ENCODE measurements at regions not wholly inside any gene's neighbourhood (a gene's known extent, or its start where the extent isn't known, plus 50 kb on each side); places are given as distances from the start of the nearest gene placed in this dataset.
"Not testable (repeated sequence)": the region's sequence is repeated elsewhere in the genome, so short reads cannot be mapped to it uniquely, and the experiment has no call there.

DNA sequence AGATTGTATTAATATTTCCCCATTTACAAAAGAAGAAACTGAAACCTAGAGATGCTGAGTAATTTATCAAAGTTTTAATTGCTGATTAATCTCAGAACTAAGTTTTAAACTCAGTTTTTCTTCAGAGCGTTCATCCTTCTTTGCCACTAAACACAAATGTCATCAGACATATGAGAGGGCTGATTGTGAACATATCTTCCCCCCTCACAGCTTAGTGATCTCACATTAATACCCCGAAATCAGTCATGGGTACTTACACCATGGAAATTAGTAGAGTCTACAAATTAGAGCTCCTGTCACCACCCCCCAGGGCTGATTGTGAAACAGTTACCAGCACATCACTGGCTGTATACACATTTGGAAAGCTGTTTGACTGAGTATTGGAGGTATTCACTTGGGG lies 189.3 kb upstream of the SGO1 start:
- ATAC-seq (no peak), DNase-seq (ENCODE audit: low read depth, low spot score) (no peak)
- H3K9me3 ChIP-seq (ENCODE audit: control insufficient read depth, insufficient read depth, low read depth, low read length) = no peaks in the 10 kb centered on the region
- no TSS peak for BruUV-seq (replicated peaks)
- intact Hi-C loops (cut with micrococcal nuclease; ENCODE audit: unreplicated experiment) = no loop called here
- TF ChIP-seq, protein P1, sequence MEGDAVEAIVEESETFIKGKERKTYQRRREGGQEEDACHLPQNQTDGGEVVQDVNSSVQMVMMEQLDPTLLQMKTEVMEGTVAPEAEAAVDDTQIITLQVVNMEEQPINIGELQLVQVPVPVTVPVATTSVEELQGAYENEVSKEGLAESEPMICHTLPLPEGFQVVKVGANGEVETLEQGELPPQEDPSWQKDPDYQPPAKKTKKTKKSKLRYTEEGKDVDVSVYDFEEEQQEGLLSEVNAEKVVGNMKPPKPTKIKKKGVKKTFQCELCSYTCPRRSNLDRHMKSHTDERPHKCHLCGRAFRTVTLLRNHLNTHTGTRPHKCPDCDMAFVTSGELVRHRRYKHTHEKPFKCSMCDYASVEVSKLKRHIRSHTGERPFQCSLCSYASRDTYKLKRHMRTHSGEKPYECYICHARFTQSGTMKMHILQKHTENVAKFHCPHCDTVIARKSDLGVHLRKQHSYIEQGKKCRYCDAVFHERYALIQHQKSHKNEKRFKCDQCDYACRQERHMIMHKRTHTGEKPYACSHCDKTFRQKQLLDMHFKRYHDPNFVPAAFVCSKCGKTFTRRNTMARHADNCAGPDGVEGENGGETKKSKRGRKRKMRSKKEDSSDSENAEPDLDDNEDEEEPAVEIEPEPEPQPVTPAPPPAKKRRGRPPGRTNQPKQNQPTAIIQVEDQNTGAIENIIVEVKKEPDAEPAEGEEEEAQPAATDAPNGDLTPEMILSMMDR (IDR thresholded peaks at IDR 0.05) = no peak
- no peak for TF ChIP-seq POLR2AphosphoS5 (IDR thresholded peaks at IDR 0.05; ENCODE audit: low read depth, low read length)
- no peak for TF ChIP-seq SIN3A (IDR thresholded peaks at IDR 0.05; ENCODE audit: borderline replicate concordance, insufficient read depth, low read depth, low read length)
- TF ChIP-seq, protein P2, sequence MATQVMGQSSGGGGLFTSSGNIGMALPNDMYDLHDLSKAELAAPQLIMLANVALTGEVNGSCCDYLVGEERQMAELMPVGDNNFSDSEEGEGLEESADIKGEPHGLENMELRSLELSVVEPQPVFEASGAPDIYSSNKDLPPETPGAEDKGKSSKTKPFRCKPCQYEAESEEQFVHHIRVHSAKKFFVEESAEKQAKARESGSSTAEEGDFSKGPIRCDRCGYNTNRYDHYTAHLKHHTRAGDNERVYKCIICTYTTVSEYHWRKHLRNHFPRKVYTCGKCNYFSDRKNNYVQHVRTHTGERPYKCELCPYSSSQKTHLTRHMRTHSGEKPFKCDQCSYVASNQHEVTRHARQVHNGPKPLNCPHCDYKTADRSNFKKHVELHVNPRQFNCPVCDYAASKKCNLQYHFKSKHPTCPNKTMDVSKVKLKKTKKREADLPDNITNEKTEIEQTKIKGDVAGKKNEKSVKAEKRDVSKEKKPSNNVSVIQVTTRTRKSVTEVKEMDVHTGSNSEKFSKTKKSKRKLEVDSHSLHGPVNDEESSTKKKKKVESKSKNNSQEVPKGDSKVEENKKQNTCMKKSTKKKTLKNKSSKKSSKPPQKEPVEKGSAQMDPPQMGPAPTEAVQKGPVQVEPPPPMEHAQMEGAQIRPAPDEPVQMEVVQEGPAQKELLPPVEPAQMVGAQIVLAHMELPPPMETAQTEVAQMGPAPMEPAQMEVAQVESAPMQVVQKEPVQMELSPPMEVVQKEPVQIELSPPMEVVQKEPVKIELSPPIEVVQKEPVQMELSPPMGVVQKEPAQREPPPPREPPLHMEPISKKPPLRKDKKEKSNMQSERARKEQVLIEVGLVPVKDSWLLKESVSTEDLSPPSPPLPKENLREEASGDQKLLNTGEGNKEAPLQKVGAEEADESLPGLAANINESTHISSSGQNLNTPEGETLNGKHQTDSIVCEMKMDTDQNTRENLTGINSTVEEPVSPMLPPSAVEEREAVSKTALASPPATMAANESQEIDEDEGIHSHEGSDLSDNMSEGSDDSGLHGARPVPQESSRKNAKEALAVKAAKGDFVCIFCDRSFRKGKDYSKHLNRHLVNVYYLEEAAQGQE (IDR thresholded peaks at IDR 0.05; ENCODE audit: insufficient read depth in 1 of 2, low read depth in 2 of 2, low read length in 1 of 2) = no peak
- TF ChIP-seq TCF7L2 (IDR thresholded peaks at IDR 0.05; ENCODE audit: low read depth, low read length) = no peak
- H3K36me3 ChIP-seq (ENCODE audit: control insufficient read depth, insufficient read depth, low read length) = no peaks in the 10 kb centered on the region
- H3K27me3 ChIP-seq (ENCODE audit: control insufficient read depth, insufficient read depth, low read length) = no peaks in the 10 kb centered on the region
- in situ Hi-C loops (cut with HindIII; ENCODE audit: low pct_unique_long_range_greater_than_20kb, low sequenced_read_pairs) = no loop called here
- POLR2A ChIA-PET = no interaction called here
- no peaks in the 10 kb centered on the region for H3K4me1 ChIP-seq (ENCODE audit: control insufficient read depth, insufficient read depth, low read length)
- H3K27ac ChIP-seq (ENCODE audit: low read length) = no peak overlapping the region
- CTCF ChIA-PET = no interaction called here
- no peak overlapping the region for H3K4me3 ChIP-seq (ENCODE audit: low read depth in 2 of 2, low read length in 2 of 2)

DNA sequence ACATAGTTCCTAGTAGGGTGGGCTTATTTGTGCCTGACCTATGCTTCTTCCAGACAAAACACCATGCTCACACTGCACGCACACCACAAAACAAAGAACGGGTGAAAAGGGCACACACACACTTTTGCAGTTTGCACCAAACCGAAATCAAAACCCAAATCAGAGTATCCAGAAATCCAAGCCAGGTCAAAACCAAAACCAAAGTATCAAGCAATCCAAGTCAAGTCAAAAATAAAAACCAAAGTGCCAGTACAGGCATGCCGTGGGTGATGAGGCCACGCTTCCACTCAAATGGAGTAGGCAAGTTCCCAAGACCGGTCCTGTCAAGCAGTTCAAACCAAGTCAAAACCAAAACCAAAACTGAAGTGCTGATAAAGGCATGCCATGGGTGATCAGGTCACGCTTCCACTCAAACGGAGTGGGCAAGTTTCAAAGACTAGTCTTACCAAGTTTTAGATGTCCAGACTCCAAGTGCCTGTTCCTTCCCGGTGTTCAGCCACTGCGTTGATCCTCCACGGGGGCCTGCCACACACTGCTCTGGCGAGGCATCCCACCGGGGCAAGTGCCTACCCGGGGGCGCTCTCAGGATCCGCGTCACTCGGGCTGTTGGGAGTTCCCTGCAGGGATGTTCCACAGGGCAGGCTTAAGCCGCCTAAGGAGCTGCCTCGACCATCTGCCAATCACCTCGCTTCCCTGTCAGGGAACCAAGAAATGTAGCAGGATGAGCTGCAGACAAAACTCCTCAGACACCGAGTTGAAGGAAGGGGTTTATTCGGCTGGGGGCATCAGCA lies 184.5 kb upstream of the SGO1 start:
- H3K27me3 ChIP-seq (ENCODE audit: control insufficient read depth, insufficient read depth, low read length); H3K27ac ChIP-seq (ENCODE audit: low read length); DNase-seq (ENCODE audit: low read depth, low spot score); H3K36me3 ChIP-seq (ENCODE audit: control insufficient read depth, insufficient read depth, low read length); intact Hi-C loops (cut with micrococcal nuclease; ENCODE audit: unreplicated experiment); H3K9me3 ChIP-seq (ENCODE audit: control insufficient read depth, insufficient read depth, low read depth, low read length); CTCF ChIA-PET; in situ Hi-C loops (cut with HindIII; ENCODE audit: low pct_unique_long_range_greater_than_20kb, low sequenced_read_pairs); BruUV-seq (replicated peaks); H3K4me1 ChIP-seq (ENCODE audit: control insufficient read depth, insufficient read depth, low read length); ATAC-seq; H3K4me3 ChIP-seq (ENCODE audit: low read depth in 2 of 2, low read length in 2 of 2); POLR2A ChIA-PET: not testable (repeated sequence)

DNA sequence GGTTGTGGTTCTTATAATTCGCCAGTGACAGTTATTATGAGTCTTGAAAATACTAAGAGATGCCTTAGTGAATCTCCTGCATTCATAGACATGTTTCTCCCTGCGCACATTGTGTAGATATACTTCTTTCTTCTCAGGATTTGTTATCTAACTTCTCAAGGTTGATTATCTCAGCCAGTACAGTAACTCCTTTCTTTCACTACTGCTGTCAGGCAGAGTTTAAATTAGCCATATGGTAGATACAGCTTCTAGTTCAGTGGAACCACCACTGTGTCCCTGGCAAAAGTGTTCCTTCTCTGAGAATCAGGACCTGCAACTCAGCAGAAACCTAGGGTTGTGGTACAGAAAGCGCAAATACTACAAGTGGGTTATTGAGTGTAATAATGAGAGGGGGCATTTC lies 175.0 kb upstream of the SGO1 start:
- H3K4me1 ChIP-seq (ENCODE audit: control insufficient read depth, insufficient read depth, low read length) = no peaks in the 10 kb centered on the region
- POLR2A ChIA-PET = no interaction called here
- no peak for TF ChIP-seq SIN3A (IDR thresholded peaks at IDR 0.05; ENCODE audit: borderline replicate concordance, insufficient read depth, low read depth, low read length)
- no peak for TF ChIP-seq TCF7L2 (IDR thresholded peaks at IDR 0.05; ENCODE audit: low read depth, low read length)
- TF ChIP-seq, protein P1 (IDR thresholded peaks at IDR 0.05) = no peak
- TF ChIP-seq, protein P2 (IDR thresholded peaks at IDR 0.05; ENCODE audit: insufficient read depth in 1 of 2, low read depth in 2 of 2, low read length in 1 of 2) = no peak
- no peak for TF ChIP-seq POLR2AphosphoS5 (IDR thresholded peaks at IDR 0.05; ENCODE audit: low read depth, low read length)

More for the DNA sequence above, 175.0 kb upstream of the SGO1 start:
- Histone ChIP-seq H3K36me3 (ENCODE audit: control insufficient read depth, insufficient read depth, low read length) (no peaks in the 10 kb centered on the region), H3K9me3 (ENCODE audit: control insufficient read depth, insufficient read depth, low read depth, low read length) (no peaks in the 10 kb centered on the region), H3K27me3 (ENCODE audit: control insufficient read depth, insufficient read depth, low read length) (no peaks in the 10 kb centered on the region), H3K4me3 (ENCODE audit: low read depth in 2 of 2, low read length in 2 of 2) (no peak overlapping the region), H3K27ac (ENCODE audit: low read length) (no peak overlapping the region)
- in situ Hi-C loops (cut with HindIII; ENCODE audit: low pct_unique_long_range_greater_than_20kb, low sequenced_read_pairs) (no loop called here), intact Hi-C loops (cut with micrococcal nuclease; ENCODE audit: unreplicated experiment) (no loop called here)
- ATAC-seq (no peak), DNase-seq (ENCODE audit: low read depth, low spot score) (no peak)
- BruUV-seq (replicated peaks) = no TSS peak
- CTCF ChIA-PET = no interaction called here

All from Panc1 (cell line).